MM.1S (cell line): ENCODE measurements at regions not wholly inside any gene's neighbourhood (a gene's known extent, or its start where the extent isn't known, plus 50 kb on each side); places are given as distances from the start of the nearest gene placed in this dataset.
A peak's percentile ranks its signal among the peaks of the same experiment; 100 is the strongest.

ENCODE experiments used
- DNase-seq: peaks from one replicate; pipeline ENCODE4 v3.0.0-alpha.2; 2015
- H2AFZ ChIP-seq: fragments of 300-600 bp; sonication (generic); 2 replicates; pipeline ENCODE4 v1.6.0; 2016; ENCODE audit warnings: antibody characterized with exemption, low read length
- H3F3A ChIP-seq: fragments of 300-600 bp; sonication (generic); 2 replicates; pipeline ENCODE4 v1.6.1; 2016; ENCODE audit warnings: mild to moderate bottlenecking, antibody characterized with exemption, low read length, moderate library complexity, mixed read lengths; ENCODE audit not compliant: insufficient read depth
- H3K27ac ChIP-seq: fragments of 300-600 bp; sonication (generic); 2 replicates; pipeline ENCODE4 v1.5.1; 2016; ENCODE audit warnings: mild to moderate bottlenecking, low read length
- H3K27me3 ChIP-seq: fragments of 300-600 bp; sonication (generic); replicated peaks from 2 replicates; pipeline ENCODE4 v1.6.0; 2016; ENCODE audit warnings: low read length; ENCODE audit not compliant: insufficient read depth
- H3K36me3 ChIP-seq: fragments of 300-600 bp; sonication (generic); replicated peaks from 2 replicates; pipeline ENCODE4 v1.6.1; 2016; ENCODE audit warnings: mild to moderate bottlenecking, low read length, mixed read lengths; ENCODE audit not compliant: insufficient read depth
- H3K4me1 ChIP-seq: fragments of 300-600 bp; sonication (generic); 2 replicates; pipeline ENCODE4 v1.6.1; 2016; ENCODE audit warnings: low read length, mixed read lengths
- H3K4me2 ChIP-seq: fragments of 300-600 bp; sonication (generic); 2 replicates; pipeline ENCODE4 v1.6.0; 2016; ENCODE audit warnings: low read depth, low read length
- H3K4me3 ChIP-seq: fragments of 300-600 bp; sonication (generic); 2 replicates; pipeline ENCODE4 v1.5.1; 2016; ENCODE audit warnings: low read length, mixed read lengths
- H3K79me2 ChIP-seq: fragments of 300-600 bp; sonication (generic); 2 replicates; pipeline ENCODE4 v1.6.1; 2016; ENCODE audit warnings: mixed run types, low read length, mixed read lengths
- H3K9ac ChIP-seq: fragments of 300-600 bp; sonication (generic); 2 replicates; pipeline ENCODE4 v1.6.1; 2016; ENCODE audit warnings: low read length, mixed read lengths
- H3K9me2 ChIP-seq: fragments of 300-600 bp; sonication (generic); replicated peaks from 2 replicates; pipeline ENCODE4 v1.6.1; 2016; ENCODE audit warnings: mild to moderate bottlenecking, low read length, mixed read lengths; ENCODE audit not compliant: insufficient read depth
- H3K9me3 ChIP-seq: fragments of 300-600 bp; sonication (generic); replicated peaks from 2 replicates; pipeline ENCODE4 v1.6.1; 2016; ENCODE audit warnings: mild to moderate bottlenecking, low read length, mixed read lengths; ENCODE audit not compliant: insufficient read depth
- H4K20me1 ChIP-seq: fragments of 300-600 bp; sonication (generic); 2 replicates; pipeline ENCODE4 v1.6.1; 2016; ENCODE audit warnings: mild to moderate bottlenecking, low read length, moderate library complexity, mixed read lengths; ENCODE audit not compliant: insufficient read depth
- CTCF ChIP-seq: fragments of 300-600 bp; sonication (generic); IDR thresholded peaks from 2 replicates; pipeline ENCODE4 v1.5.1; 2016; ENCODE audit warnings: antibody characterized with exemption, low read length, mixed read lengths
- EZH2 ChIP-seq: fragments of 300-600 bp; sonication (generic); optimal IDR thresholded peaks from 2 replicates; pipeline ENCODE3; 2017; ENCODE audit warnings: low read depth, mild to moderate bottlenecking, antibody characterized with exemption, low read length, mixed read lengths
- EZH2phosphoT487 ChIP-seq: fragments of 300-600 bp; sonication (generic); IDR thresholded peaks from 2 replicates; pipeline ENCODE4 v1.6.1; 2018; ENCODE audit warnings: antibody characterized with exemption, low read length

GRCh38 chr2:150135223-150135883 is 352.1 kb downstream of the RND3 start:
- H2AFZ ChIP-seq = no peak overlapping the region
- TF ChIP-seq EZH2phosphoT487 (no peak), CTCF (no peak), EZH2 (no peak)
- H3K27me3 ChIP-seq = peaks cover 7% of the 10 kb centered on the region; the same call in 1 of the 2 replicates
- no peaks in the 10 kb centered on the region for H3F3A ChIP-seq
- no peaks in the 10 kb centered on the region for H4K20me1 ChIP-seq
- H3K9me2 ChIP-seq = no peaks in the 10 kb centered on the region
- DNase-seq = no peak
- H3K79me2 ChIP-seq = no peaks in the 10 kb centered on the region
- no peaks in the 10 kb centered on the region for H3K9me3 ChIP-seq
- no peaks in the 10 kb centered on the region for H3K36me3 ChIP-seq
- H3K4me1 ChIP-seq = peaks cover 8% of the 10 kb centered on the region
- H3K9ac ChIP-seq = no peak overlapping the region
- H3K4me2 ChIP-seq = no peak overlapping the region
- H3K4me3 ChIP-seq = no peak overlapping the region
- H3K27ac ChIP-seq = no peak overlapping the region

- H3K4me2 ChIP-seq = no peak overlapping the region
- no peaks in the 10 kb centered on the region for H3K79me2 ChIP-seq
- H3K27me3 ChIP-seq = peaks cover 7% of the 10 kb centered on the region; the same call in 1 of the 2 replicates
- H3K4me1 ChIP-seq = peaks cover 16% of the 10 kb centered on the region
- no peaks in the 10 kb centered on the region for H3K9me2 ChIP-seq
- H3K27ac ChIP-seq = peak overlapping the region; percentile 21; the same call in 1 of the 2 replicates
- H3K4me3 ChIP-seq = no peak overlapping the region
- no peak for DNase-seq
- no peaks in the 10 kb centered on the region for H4K20me1 ChIP-seq
- H3K9ac ChIP-seq = no peak overlapping the region
- H2AFZ ChIP-seq = no peak overlapping the region
- no peaks in the 10 kb centered on the region for H3K9me3 ChIP-seq
- TF ChIP-seq CTCF (no peak), EZH2 (no peak), EZH2phosphoT487 (no peak)
- 0 out of 2 replicates have a peak, but pooled peaks cover 5% of the 10 kb centered on the region for H3F3A ChIP-seq
- no peaks in the 10 kb centered on the region for H3K36me3 ChIP-seq
Observed at GRCh38 chr2:150134223-150134857, 353.1 kb downstream of the RND3 start.

GRCh38 chr2:150133623-150134022 is 353.8 kb downstream of the RND3 start:
- H3K9me2 ChIP-seq = no peaks in the 10 kb centered on the region
- no peaks in the 10 kb centered on the region for H3K36me3 ChIP-seq
- 0 out of 2 replicates have a peak, but pooled peaks cover 5% of the 10 kb centered on the region for H3F3A ChIP-seq
- peak overlapping the region; percentile 18; the same call in 1 of the 2 replicates for H3K4me2 ChIP-seq
- TF ChIP-seq EZH2phosphoT487 (no peak), EZH2 (no peak), CTCF (no peak)
- no peak overlapping the region for H2AFZ ChIP-seq
- peaks cover 17% of the 10 kb centered on the region for H3K4me1 ChIP-seq
- no peak overlapping the region for H3K4me3 ChIP-seq
- H3K9ac ChIP-seq = no peak overlapping the region
- peak overlapping the region; percentile 39; the same call in 1 of the 2 replicates for H3K27ac ChIP-seq
- H3K79me2 ChIP-seq = no peaks in the 10 kb centered on the region
- no peaks in the 10 kb centered on the region for H3K9me3 ChIP-seq
- no peaks in the 10 kb centered on the region for H4K20me1 ChIP-seq
- H3K27me3 ChIP-seq = peaks cover 7% of the 10 kb centered on the region; the same call in 1 of the 2 replicates
- peak; percentile 95 for DNase-seq
